Hepatocyte (in vitro differentiated cells): ENCODE measurements at regions not wholly inside any gene's neighbourhood (a gene's known extent, or its start where the extent isn't known, plus 50 kb on each side); places are given as distances from the start of the nearest gene placed in this dataset.

ENCODE experiments used
- EZH2 ChIP-seq: fragments of 200-600 bp; sonication (generic); IDR thresholded peaks from 2 replicates; pipeline ENCODE4 v1.6.1; 2016; ENCODE audit warnings: antibody characterized with exemption, mild to moderate bottlenecking, borderline replicate concordance
- TF ChIP-seq, protein P1 (sequence below): fragments of 200-600 bp; sonication (generic); IDR thresholded peaks from 2 replicates; pipeline ENCODE4 v1.5.1; 2016; ENCODE audit warnings: antibody characterized with exemption, mild to moderate bottlenecking; ENCODE audit not compliant: poor library complexity

DNA sequence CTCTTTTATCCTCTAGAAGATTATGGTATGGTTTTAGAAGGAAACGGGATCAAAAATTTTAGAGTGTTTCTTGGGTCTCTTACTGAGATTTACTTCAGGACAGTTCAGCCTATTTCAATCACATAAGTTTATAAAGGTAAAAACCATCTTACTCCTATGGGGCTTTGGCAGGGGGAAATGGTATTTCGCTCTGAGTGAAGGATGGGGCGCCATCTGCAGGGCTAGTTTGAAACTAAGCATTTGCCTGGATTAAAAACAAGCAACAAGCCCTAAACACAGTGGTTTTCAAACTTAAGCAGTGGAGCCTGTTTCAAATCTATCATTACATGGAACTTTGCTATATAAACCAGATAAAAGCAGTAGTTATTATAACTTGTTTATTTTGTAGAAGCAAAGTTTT lies 361.5 kb upstream of the FMR1 start:
- TF ChIP-seq, protein P1, sequence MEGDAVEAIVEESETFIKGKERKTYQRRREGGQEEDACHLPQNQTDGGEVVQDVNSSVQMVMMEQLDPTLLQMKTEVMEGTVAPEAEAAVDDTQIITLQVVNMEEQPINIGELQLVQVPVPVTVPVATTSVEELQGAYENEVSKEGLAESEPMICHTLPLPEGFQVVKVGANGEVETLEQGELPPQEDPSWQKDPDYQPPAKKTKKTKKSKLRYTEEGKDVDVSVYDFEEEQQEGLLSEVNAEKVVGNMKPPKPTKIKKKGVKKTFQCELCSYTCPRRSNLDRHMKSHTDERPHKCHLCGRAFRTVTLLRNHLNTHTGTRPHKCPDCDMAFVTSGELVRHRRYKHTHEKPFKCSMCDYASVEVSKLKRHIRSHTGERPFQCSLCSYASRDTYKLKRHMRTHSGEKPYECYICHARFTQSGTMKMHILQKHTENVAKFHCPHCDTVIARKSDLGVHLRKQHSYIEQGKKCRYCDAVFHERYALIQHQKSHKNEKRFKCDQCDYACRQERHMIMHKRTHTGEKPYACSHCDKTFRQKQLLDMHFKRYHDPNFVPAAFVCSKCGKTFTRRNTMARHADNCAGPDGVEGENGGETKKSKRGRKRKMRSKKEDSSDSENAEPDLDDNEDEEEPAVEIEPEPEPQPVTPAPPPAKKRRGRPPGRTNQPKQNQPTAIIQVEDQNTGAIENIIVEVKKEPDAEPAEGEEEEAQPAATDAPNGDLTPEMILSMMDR: peak; percentile 46
- no peak for TF ChIP-seq EZH2
